ENCODE measurements at regions not wholly inside any gene's neighbourhood (a gene's known extent, or its start where the extent isn't known, plus 50 kb on each side); places are given as distances from the start of the nearest gene placed in this dataset.

GRCh38 chr20:52791091-52791490, 181.1 kb upstream of the TSHZ2 start:
- TF ChIP-seq CTCF (conservative IDR thresholded peaks at IDR 0.05; ENCODE audit: low read depth, low read length) (no peak), EZH2 (IDR thresholded peaks at IDR 0.05; ENCODE audit: borderline replicate concordance, low read depth, low read length, poor library complexity, severe bottlenecking) (no peak)
